Testis (tissue), 2 donors: ENCODE measurements at regions not wholly inside any gene's neighbourhood (a gene's known extent, or its start where the extent isn't known, plus 50 kb on each side); places are given as distances from the start of the nearest gene placed in this dataset.

ENCODE experiments used
- DNase-seq: peaks from one replicate; pipeline ENCODE4 v3.0.0-alpha.2; 2019
- H3K27ac ChIP-seq, 2 donors: fragments of 200-600 bp; sonication (generic); one replicate each; pipeline ENCODE4 v1.5.1; 2019
- H3K27me3 ChIP-seq: fragments of 200-600 bp; sonication (generic); one replicate; pipeline ENCODE4 v1.5.1; 2019
- H3K36me3 ChIP-seq: fragments of 200-600 bp; sonication (generic); one replicate; pipeline ENCODE4 v1.5.1; 2017; ENCODE audit warnings: low read depth; ENCODE audit errors: missing control alignments
- H3K4me1 ChIP-seq: fragments of 200-600 bp; sonication (generic); one replicate; pipeline ENCODE4 v1.5.1; 2019
- H3K4me3 ChIP-seq, 2 donors: fragments of 200-600 bp; sonication (generic); one replicate each; pipeline ENCODE4 v1.5.1; 2017 to 2019
- H3K9me3 ChIP-seq: fragments of 200-600 bp; sonication (generic); one replicate; pipeline ENCODE4 v1.5.1; 2017
- CTCF ChIP-seq, 3 experiments: fragments of 450-650 bp in 2 of 3; fragments of 200-600 bp in 1 of 3; sonication (generic) in 1 of 3; IDR thresholded peaks; one replicate each; pipeline ENCODE4 v1.5.1; 2016 to 2019; ENCODE audit warnings: antibody characterized with exemption in 3 of 3, mild to moderate bottlenecking in 2 of 3, moderate library complexity in 1 of 3
- POLR2A ChIP-seq: fragments of 450-650 bp; IDR thresholded peaks from one replicate; pipeline ENCODE4 v1.6.1; 2017; ENCODE audit warnings: antibody characterized with exemption, mild to moderate bottlenecking, moderate library complexity
- WGBS, 2 donors: methylation state at CpG; one replicate each; pipeline ENCODE4 v1.1.5; 2018; 5-methylcytosine and 5-hydroxymethylcytosine counted together
- intact Hi-C: fragments of 100-400 bp; cut with DNase I; formaldehyde crosslinking; loops from one replicate; pipeline ENCODE4 v1.15.1; 2023; ENCODE audit warnings: low total_unique reads

GRCh38 chr22:47653921-47654320, 891.5 kb downstream of the TBC1D22A start:
- no peaks in the 10 kb centered on the region for H3K36me3 ChIP-seq
- H3K9me3 ChIP-seq: no peaks in the 10 kb centered on the region
- no peak overlapping the region for H3K4me3 ChIP-seq
- intact Hi-C loops: no loop called here
- H3K4me1 ChIP-seq: no peaks in the 10 kb centered on the region
- no peak overlapping the region for H3K27ac ChIP-seq
- TF ChIP-seq CTCF (IDR thresholded peaks at IDR 0.05): no peak
- TF ChIP-seq POLR2A: no peak
- no peaks in the 10 kb centered on the region for H3K27me3 ChIP-seq
- 83 to 86% methylated on average over 3 of the region's 3 CpGs for WGBS, 2 donors
- DNase-seq: no peak

GRCh38 chr22:47651216-47651987, 889.0 kb downstream of the TBC1D22A start:
- WGBS, 2 donors: 82 to 83% methylated on average over 6 of the region's 6 CpGs
- Histone ChIP-seq H3K27me3 (no peaks in the 10 kb centered on the region), H3K27ac (no peak overlapping the region), H3K36me3 (no peaks in the 10 kb centered on the region), H3K4me1 (no peaks in the 10 kb centered on the region), H3K9me3 (no peaks in the 10 kb centered on the region), H3K4me3 (no peak overlapping the region)
- no peak for TF ChIP-seq POLR2A
- no peak for TF ChIP-seq CTCF (IDR thresholded peaks at IDR 0.05)
- DNase-seq: no peak
- intact Hi-C loops: no loop called here

- Histone ChIP-seq H3K36me3 (no peaks in the 10 kb centered on the region), H3K27ac (no peak overlapping the region), H3K4me1 (no peaks in the 10 kb centered on the region), H3K4me3 (no peak overlapping the region), H3K27me3 (no peaks in the 10 kb centered on the region), H3K9me3 (no peaks in the 10 kb centered on the region)
- DNase-seq: no peak
- TF ChIP-seq POLR2A (no peak), CTCF (IDR thresholded peaks at IDR 0.05) (no peak)
- intact Hi-C loops: no loop called here
- WGBS, 2 donors: 93% methylated on average over 5 of the region's 5 CpGs
Measured at GRCh38 chr22:47647720-47648119, 885.3 kb downstream of the TBC1D22A start.

GRCh38 chr22:47647181-47647580, 884.7 kb downstream of the TBC1D22A start:
- H3K9me3 ChIP-seq: no peaks in the 10 kb centered on the region
- intact Hi-C loops: no loop called here
- WGBS, 2 donors: 83 to 84% methylated on average over 3 of the region's 3 CpGs
- no peaks in the 10 kb centered on the region for H3K36me3 ChIP-seq
- DNase-seq: no peak
- H3K4me1 ChIP-seq: no peaks in the 10 kb centered on the region
- H3K27me3 ChIP-seq: no peaks in the 10 kb centered on the region
- H3K27ac ChIP-seq: no peak overlapping the region
- TF ChIP-seq POLR2A (no peak), CTCF (IDR thresholded peaks at IDR 0.05) (no peak)
- H3K4me3 ChIP-seq: no peak overlapping the region

GRCh38 chr22:47645923-47646322, 883.5 kb downstream of the TBC1D22A start:
- H3K27ac ChIP-seq: no peak overlapping the region
- no peak for DNase-seq
- H3K9me3 ChIP-seq: no peaks in the 10 kb centered on the region
- no peaks in the 10 kb centered on the region for H3K27me3 ChIP-seq
- TF ChIP-seq POLR2A: no peak
- TF ChIP-seq CTCF (IDR thresholded peaks at IDR 0.05): no peak
- H3K4me1 ChIP-seq: no peaks in the 10 kb centered on the region
- 71 to 84% methylated on average over 2 of the region's 2 CpGs for WGBS, 2 donors
- no peak overlapping the region for H3K4me3 ChIP-seq
- intact Hi-C loops: no loop called here
- H3K36me3 ChIP-seq: no peaks in the 10 kb centered on the region
